HCT116 (cell line): ENCODE measurements at regions not wholly inside any gene's neighbourhood (a gene's known extent, or its start where the extent isn't known, plus 50 kb on each side); places are given as distances from the start of the nearest gene placed in this dataset.

Experiments
- ATAC-seq: fragments of 200-7000 bp; cut with Tn5 transposase; 2 replicates; pipeline ENCODE4 v1.9.1; 2020; ENCODE audit warnings: mild to moderate bottlenecking, moderate library complexity
- BruUV-seq: library from RNA; stranded (reverse); fragments of 400-500 nt; replicated peaks from 2 replicates; lab custom pipeline; 2021; lab: Mats Ljungman, UMichigan
- CTCF ChIA-PET: fragments of 300-600 bp; sonication (Branson Sonifier 250); formaldehyde crosslinking; loops from one replicate; lab custom pipeline; 2021; ENCODE audit warnings: antibody characterized with exemption; lab: Charles Lee
- POLR2A ChIA-PET: fragments of 300-600, 350-600 bp; sonication (Branson Sonifier 250); formaldehyde crosslinking; loops from one replicate; lab custom pipeline; 2021; ENCODE audit warnings: antibody characterized with exemption; lab: Charles Lee
- RAD21 ChIA-PET, 2 experiments: fragments of 300-600 bp; sonication (Branson Sonifier 250); formaldehyde crosslinking; loops; one replicate each; lab custom pipeline; 2023; ENCODE audit warnings: low total read pairs in 2 of 2; ENCODE audit not compliant: uncharacterized antibody in 2 of 2, unreplicated experiment in 2 of 2, low non-redundant PET in 1 of 2; lab: Charles Lee
- DNase-seq: peaks from one replicate; pipeline ENCODE4 v3.0.0-alpha.2; 2010; ENCODE audit warnings: low read depth, low spot score
- H2AFZ ChIP-seq: fragments of 200-600 bp; shearing (Covaris generic), sonication (generic); 2 replicates; pipeline ENCODE4 v1.6.1; 2017; ENCODE audit warnings: low read depth, mixed run types, mixed read lengths, antibody characterized with exemption, low read length; ENCODE audit not compliant: poor library complexity, severe bottlenecking
- H3K27ac ChIP-seq: 2 replicates; pipeline ENCODE4 v1.5.1; 2012; ENCODE audit warnings: low read depth, low read length
- H3K27me3 ChIP-seq: fragments of 200-600 bp; sonication (generic); 2 replicates; pipeline ENCODE4 v1.6.1; 2016; ENCODE audit warnings: mixed run types, low read length, mixed read lengths; ENCODE audit not compliant: insufficient read depth
- H3K36me3 ChIP-seq, 2 experiments: fragments of 200-500 bp in 1 of 2; fragments of 200-600 bp in 1 of 2; sonication (Bioruptor generic) in 1 of 2; sonication (generic) in 1 of 2; 2 replicates each; pipeline versions ENCODE4 v1.5.1 to v1.6.1; 2014 to 2016; ENCODE audit warnings: low read length in 2 of 2, inconsistent platforms in 1 of 2, mixed read lengths in 1 of 2, mixed run types in 1 of 2; ENCODE audit not compliant: insufficient read depth in 2 of 2, control insufficient read depth in 1 of 2
- H3K4me1 ChIP-seq, 2 experiments: fragments of 200-600 bp in 1 of 2; sonication (generic) in 1 of 2; 2 replicates each; pipeline versions ENCODE4 v1.5.1 to v1.6.1; 2012 to 2017; ENCODE audit warnings: low read length in 2 of 2, inconsistent platforms in 1 of 2, mild to moderate bottlenecking in 1 of 2, mixed read lengths in 1 of 2, mixed run types in 1 of 2, moderate library complexity in 1 of 2; ENCODE audit not compliant: insufficient read depth in 2 of 2, control insufficient read depth in 1 of 2
- H3K4me2 ChIP-seq: fragments of 200-600 bp; sonication (generic); 2 replicates; pipeline ENCODE4 v1.6.1; 2017; ENCODE audit warnings: mixed run types, low read length, mixed read lengths
- H3K4me3 ChIP-seq, 2 experiments: fragments of 200-600 bp in 1 of 2; sonication (generic) in 1 of 2; replicated peaks in 1 of 2; 2 replicates each; pipeline ENCODE4 v1.5.1; 2011 to 2016; ENCODE audit warnings: low read length in 2 of 2, control low read depth in 1 of 2, low read depth in 1 of 2, mild to moderate bottlenecking in 1 of 2, mixed read lengths in 1 of 2, mixed run types in 1 of 2
- H3K79me2 ChIP-seq: fragments of 200-600 bp; sonication (generic); 2 replicates; pipeline ENCODE4 v1.6.1; 2017; ENCODE audit warnings: mild to moderate bottlenecking, mixed run types, low read length, moderate library complexity, mixed read lengths; ENCODE audit not compliant: insufficient read depth
- H3K9ac ChIP-seq: fragments of 200-600 bp; sonication (generic); 2 replicates; pipeline ENCODE4 v1.6.1; 2016; ENCODE audit warnings: low read length, mixed read lengths
- H3K9me2 ChIP-seq: fragments of 200-600 bp; sonication (generic), shearing (Covaris generic); 2 replicates; pipeline ENCODE4 v1.6.1; 2017; ENCODE audit warnings: mixed run types, mild to moderate bottlenecking, moderate library complexity; ENCODE audit not compliant: insufficient read depth
- H3K9me3 ChIP-seq, 2 experiments: fragments of 200-500 bp in 1 of 2; fragments of 200-600 bp in 1 of 2; sonication (Bioruptor generic) in 1 of 2; sonication (generic) in 1 of 2; 2 replicates each; pipeline ENCODE4 v1.6.1; 2014 to 2017; ENCODE audit warnings: low read length in 2 of 2, mixed read lengths in 2 of 2, inconsistent platforms in 1 of 2, low read depth in 1 of 2, mild to moderate bottlenecking in 1 of 2, mixed run types in 1 of 2, moderate library complexity in 1 of 2; ENCODE audit not compliant: control insufficient read depth in 1 of 2, insufficient read depth in 1 of 2
- H4K20me1 ChIP-seq: fragments of 200-600 bp; sonication (generic), shearing (Covaris generic); 2 replicates; pipeline ENCODE4 v1.6.1; 2017; ENCODE audit warnings: mixed run types, mild to moderate bottlenecking, moderate library complexity; ENCODE audit not compliant: insufficient read depth
- SRF ChIP-seq: IDR thresholded peaks from 2 replicates; pipeline ENCODE4 v1.6.1; 2012; ENCODE audit warnings: low read depth
- ZNF274 ChIP-seq: fragments of 200-500 bp; sonication (Bioruptor generic); IDR thresholded peaks from 2 replicates; pipeline ENCODE4 v1.6.1; 2014; ENCODE audit warnings: mild to moderate bottlenecking, low read depth, low read length, inconsistent platforms
- intact Hi-C: fragments of 100-400 bp; cut with micrococcal nuclease; formaldehyde crosslinking; loops from 2 replicates; pipeline ENCODE4 v1.10.0; 2022
- TF ChIP-seq, protein P1 (sequence below), 3 experiments: fragments of 200-600 bp in 1 of 3; sonication (generic) in 1 of 3; IDR thresholded peaks in 2 of 3; conservative IDR thresholded peaks in 1 of 3; 2 replicates each; pipeline ENCODE4 v1.5.1; 2012 to 2017; ENCODE audit warnings: low read depth in 2 of 3, low read length in 2 of 3, antibody characterized with exemption in 1 of 3, borderline replicate concordance in 1 of 3, control low read depth in 1 of 3, mild to moderate bottlenecking in 1 of 3, mixed read lengths in 1 of 3, mixed run types in 1 of 3, moderate library complexity in 1 of 3; ENCODE audit not compliant: insufficient read depth in 1 of 3
- TF ChIP-seq, protein P2 (sequence below): IDR thresholded peaks from 2 replicates; pipeline ENCODE4 v1.6.1; 2012
- TF ChIP-seq, protein P3 (sequence below): IDR thresholded peaks from 2 replicates; pipeline ENCODE4 v1.6.1; 2012; ENCODE audit warnings: low read depth

DNA sequence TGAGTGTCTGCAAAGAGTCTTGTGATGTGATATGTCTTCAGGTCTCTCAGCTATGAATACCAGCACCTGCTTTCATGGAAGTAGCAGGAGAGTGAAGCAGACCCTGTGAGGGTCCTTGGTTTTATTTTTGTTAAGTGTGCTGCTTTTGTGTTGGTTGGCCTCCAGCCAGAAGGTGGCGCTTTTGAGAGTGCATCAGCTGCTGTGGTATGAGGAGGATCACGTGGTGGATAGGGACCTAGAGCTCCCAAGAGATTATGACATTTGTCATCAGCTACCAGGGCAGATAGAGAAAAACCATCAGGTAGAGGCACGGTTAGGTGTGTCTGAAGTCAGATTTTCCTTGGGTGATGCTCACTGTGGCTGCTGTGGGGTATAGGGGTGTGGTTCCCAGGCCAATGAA is 1232.1 kb downstream of the MRPL39 start:
- TF ChIP-seq, protein P1, sequence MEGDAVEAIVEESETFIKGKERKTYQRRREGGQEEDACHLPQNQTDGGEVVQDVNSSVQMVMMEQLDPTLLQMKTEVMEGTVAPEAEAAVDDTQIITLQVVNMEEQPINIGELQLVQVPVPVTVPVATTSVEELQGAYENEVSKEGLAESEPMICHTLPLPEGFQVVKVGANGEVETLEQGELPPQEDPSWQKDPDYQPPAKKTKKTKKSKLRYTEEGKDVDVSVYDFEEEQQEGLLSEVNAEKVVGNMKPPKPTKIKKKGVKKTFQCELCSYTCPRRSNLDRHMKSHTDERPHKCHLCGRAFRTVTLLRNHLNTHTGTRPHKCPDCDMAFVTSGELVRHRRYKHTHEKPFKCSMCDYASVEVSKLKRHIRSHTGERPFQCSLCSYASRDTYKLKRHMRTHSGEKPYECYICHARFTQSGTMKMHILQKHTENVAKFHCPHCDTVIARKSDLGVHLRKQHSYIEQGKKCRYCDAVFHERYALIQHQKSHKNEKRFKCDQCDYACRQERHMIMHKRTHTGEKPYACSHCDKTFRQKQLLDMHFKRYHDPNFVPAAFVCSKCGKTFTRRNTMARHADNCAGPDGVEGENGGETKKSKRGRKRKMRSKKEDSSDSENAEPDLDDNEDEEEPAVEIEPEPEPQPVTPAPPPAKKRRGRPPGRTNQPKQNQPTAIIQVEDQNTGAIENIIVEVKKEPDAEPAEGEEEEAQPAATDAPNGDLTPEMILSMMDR (IDR thresholded peaks at IDR 0.05 in 2 of 3, conservative IDR thresholded peaks at IDR 0.05 in 1 of 3; ENCODE audit: borderline replicate concordance in 1 of 3, insufficient read depth in 1 of 3, low read depth in 2 of 3, low read length in 2 of 3), result 0 out of 6 replicates have a peak, but pooled peaks of 1 of the 3 experiments have one; percentile 6
- no peak for TF ChIP-seq SRF
- no peak for TF ChIP-seq ZNF274
- TF ChIP-seq, protein P2, sequence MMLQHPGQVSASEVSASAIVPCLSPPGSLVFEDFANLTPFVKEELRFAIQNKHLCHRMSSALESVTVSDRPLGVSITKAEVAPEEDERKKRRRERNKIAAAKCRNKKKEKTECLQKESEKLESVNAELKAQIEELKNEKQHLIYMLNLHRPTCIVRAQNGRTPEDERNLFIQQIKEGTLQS, result no peak
- TF ChIP-seq, protein P3, sequence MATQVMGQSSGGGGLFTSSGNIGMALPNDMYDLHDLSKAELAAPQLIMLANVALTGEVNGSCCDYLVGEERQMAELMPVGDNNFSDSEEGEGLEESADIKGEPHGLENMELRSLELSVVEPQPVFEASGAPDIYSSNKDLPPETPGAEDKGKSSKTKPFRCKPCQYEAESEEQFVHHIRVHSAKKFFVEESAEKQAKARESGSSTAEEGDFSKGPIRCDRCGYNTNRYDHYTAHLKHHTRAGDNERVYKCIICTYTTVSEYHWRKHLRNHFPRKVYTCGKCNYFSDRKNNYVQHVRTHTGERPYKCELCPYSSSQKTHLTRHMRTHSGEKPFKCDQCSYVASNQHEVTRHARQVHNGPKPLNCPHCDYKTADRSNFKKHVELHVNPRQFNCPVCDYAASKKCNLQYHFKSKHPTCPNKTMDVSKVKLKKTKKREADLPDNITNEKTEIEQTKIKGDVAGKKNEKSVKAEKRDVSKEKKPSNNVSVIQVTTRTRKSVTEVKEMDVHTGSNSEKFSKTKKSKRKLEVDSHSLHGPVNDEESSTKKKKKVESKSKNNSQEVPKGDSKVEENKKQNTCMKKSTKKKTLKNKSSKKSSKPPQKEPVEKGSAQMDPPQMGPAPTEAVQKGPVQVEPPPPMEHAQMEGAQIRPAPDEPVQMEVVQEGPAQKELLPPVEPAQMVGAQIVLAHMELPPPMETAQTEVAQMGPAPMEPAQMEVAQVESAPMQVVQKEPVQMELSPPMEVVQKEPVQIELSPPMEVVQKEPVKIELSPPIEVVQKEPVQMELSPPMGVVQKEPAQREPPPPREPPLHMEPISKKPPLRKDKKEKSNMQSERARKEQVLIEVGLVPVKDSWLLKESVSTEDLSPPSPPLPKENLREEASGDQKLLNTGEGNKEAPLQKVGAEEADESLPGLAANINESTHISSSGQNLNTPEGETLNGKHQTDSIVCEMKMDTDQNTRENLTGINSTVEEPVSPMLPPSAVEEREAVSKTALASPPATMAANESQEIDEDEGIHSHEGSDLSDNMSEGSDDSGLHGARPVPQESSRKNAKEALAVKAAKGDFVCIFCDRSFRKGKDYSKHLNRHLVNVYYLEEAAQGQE, result no peak
- TF ChIP-seq, all 23 proteins: peak for 1
- ChIA-PET RAD21 (no interaction called here), CTCF (no interaction called here), POLR2A (no interaction called here)
- DNase-seq (no peak), ATAC-seq (no peak)
- Histone ChIP-seq H3K27me3 (no peaks in the 10 kb centered on the region), H3K4me1 (no peaks in the 10 kb centered on the region), H3K27ac (no peak overlapping the region), H4K20me1 (no peaks in the 10 kb centered on the region), H3K9me3 (peaks cover 5 to 22% of the 10 kb centered on the region in 2 experiments; a peak in 3 of 4 replicates), H3K9me2 (no peaks in the 10 kb centered on the region), H3K9ac (no peak overlapping the region), H3K4me3 (no peak overlapping the region), H2AFZ (no peak overlapping the region), H3K36me3 (no peaks in the 10 kb centered on the region), H3K79me2 (no peaks in the 10 kb centered on the region), H3K4me2 (no peak overlapping the region)
- intact Hi-C loops, result no loop called here
- no TSS peak for BruUV-seq
